Activated naive CD8-positive, alpha-beta T cell treated with anti-CD3 and anti-CD28 coated beads, Interleukin-2, amount 50 U/mL, for 24 hours (primary cell): ENCODE measurements at regions not wholly inside any gene's neighbourhood (a gene's known extent, or its start where the extent isn't known, plus 50 kb on each side); places are given as distances from the start of the nearest gene placed in this dataset.

Experiments
- ATAC-seq: fragments of 150-1000 bp; cut with Tn5 transposase; one replicate; pipeline ENCODE4 v1.10.0; 2021
- DNase-seq: peaks from one replicate; pipeline ENCODE4 v3.0.0; 2021
- H3K27ac Mint-ChIP-seq: one replicate; pipeline ENCODE4 v1.8.0; 2021; ENCODE audit warnings: mild to moderate bottlenecking, mixed read lengths
- H3K27me3 Mint-ChIP-seq: one replicate; pipeline ENCODE4 v1.8.0; 2021; ENCODE audit warnings: mixed read lengths
- H3K36me3 Mint-ChIP-seq: one replicate; pipeline ENCODE4 v1.8.0; 2021; ENCODE audit warnings: low read depth, mixed read lengths
- H3K4me1 Mint-ChIP-seq: one replicate; pipeline ENCODE4 v1.8.0; 2021; ENCODE audit warnings: mixed read lengths
- H3K4me3 Mint-ChIP-seq: one replicate; pipeline ENCODE4 v1.8.0; 2021; ENCODE audit warnings: mild to moderate bottlenecking, moderate library complexity, mixed read lengths
- H3K9me3 Mint-ChIP-seq: one replicate; pipeline ENCODE4 v1.8.0; 2021; ENCODE audit warnings: mixed read lengths

- no peak overlapping the region for H3K4me3 Mint-ChIP-seq
- no peaks in the 10 kb centered on the region for H3K9me3 Mint-ChIP-seq
Measured at GRCh38 chr3:6719999-6720398, 140.9 kb upstream of the GRM7 start.

GRCh38 chr3:6721491-6721890 is 139.4 kb upstream of the GRM7 start:
- Mint-ChIP-seq H3K27me3 (no peaks in the 10 kb centered on the region), H3K27ac (no peak overlapping the region), H3K4me1 (no peaks in the 10 kb centered on the region), H3K9me3 (no peaks in the 10 kb centered on the region), H3K4me3 (no peak overlapping the region), H3K36me3 (no peaks in the 10 kb centered on the region)
- no peak for ATAC-seq
- no peak for DNase-seq

More at GRCh38 chr3:6719999-6720398, 140.9 kb upstream of the GRM7 start:
- Mint-ChIP-seq H3K36me3 (no peaks in the 10 kb centered on the region), H3K4me1 (no peaks in the 10 kb centered on the region), H3K27me3 (no peaks in the 10 kb centered on the region), H3K27ac (no peak overlapping the region)
- DNase-seq (no peak), ATAC-seq (no peak)

GRCh38 chr3:6723205-6723604 is 137.7 kb upstream of the GRM7 start:
- Mint-ChIP-seq H3K27me3 (no peaks in the 10 kb centered on the region), H3K36me3 (no peaks in the 10 kb centered on the region), H3K4me3 (no peak overlapping the region), H3K4me1 (no peaks in the 10 kb centered on the region), H3K27ac (no peak overlapping the region), H3K9me3 (peaks cover 4% of the 10 kb centered on the region)
- DNase-seq (no peak), ATAC-seq (no peak)

GRCh38 chr3:6726811-6727210 is 134.1 kb upstream of the GRM7 start:
- Mint-ChIP-seq H3K36me3 (no peaks in the 10 kb centered on the region), H3K27me3 (no peaks in the 10 kb centered on the region)
- ATAC-seq: no peak

GRCh38 chr3:6732807-6733206 is 128.1 kb upstream of the GRM7 start:
- Mint-ChIP-seq H3K9me3 (peaks cover 17% of the 10 kb centered on the region), H3K4me1 (no peaks in the 10 kb centered on the region), H3K27me3 (no peaks in the 10 kb centered on the region), H3K27ac (no peak overlapping the region), H3K4me3 (no peak overlapping the region), H3K36me3 (no peaks in the 10 kb centered on the region)
- DNase-seq (no peak), ATAC-seq (no peak)

More at GRCh38 chr3:6726811-6727210, 134.1 kb upstream of the GRM7 start:
- no peak for DNase-seq
- Mint-ChIP-seq H3K27ac (no peak overlapping the region), H3K4me3 (no peak overlapping the region), H3K9me3 (peaks cover 9% of the 10 kb centered on the region), H3K4me1 (no peaks in the 10 kb centered on the region)

- Mint-ChIP-seq H3K4me3 (no peak overlapping the region), H3K27me3 (no peaks in the 10 kb centered on the region), H3K27ac (no peak overlapping the region), H3K36me3 (no peaks in the 10 kb centered on the region), H3K4me1 (no peaks in the 10 kb centered on the region), H3K9me3 (peaks cover 17% of the 10 kb centered on the region)
- DNase-seq (no peak), ATAC-seq (no peak)
Measured at GRCh38 chr3:6733699-6734394, 127.1 kb upstream of the GRM7 start.

GRCh38 chr3:6734395-6734746 is 126.5 kb upstream of the GRM7 start:
- ATAC-seq (no peak), DNase-seq (no peak)
- Mint-ChIP-seq H3K27ac (no peak overlapping the region), H3K9me3 (peaks cover 16% of the 10 kb centered on the region), H3K27me3 (no peaks in the 10 kb centered on the region), H3K36me3 (no peaks in the 10 kb centered on the region), H3K4me1 (no peaks in the 10 kb centered on the region), H3K4me3 (no peak overlapping the region)

- H3K36me3 Mint-ChIP-seq: no peaks in the 10 kb centered on the region
- no peak overlapping the region for H3K4me3 Mint-ChIP-seq
- DNase-seq (no peak), ATAC-seq (no peak)
- H3K27me3 Mint-ChIP-seq: no peaks in the 10 kb centered on the region
- peaks cover 16% of the 10 kb centered on the region for H3K9me3 Mint-ChIP-seq
- no peak overlapping the region for H3K27ac Mint-ChIP-seq
- H3K4me1 Mint-ChIP-seq: no peaks in the 10 kb centered on the region
Measured at GRCh38 chr3:6736836-6737629, 123.9 kb upstream of the GRM7 start.

GRCh38 chr3:6737630-6738029 is 123.3 kb upstream of the GRM7 start:
- Mint-ChIP-seq H3K27ac (no peak overlapping the region), H3K9me3 (peaks cover 16% of the 10 kb centered on the region)

GRCh38 chr3:6739288-6739687 is 121.6 kb upstream of the GRM7 start:
- ATAC-seq (no peak), DNase-seq (no peak)
- no peaks in the 10 kb centered on the region for H3K36me3 Mint-ChIP-seq
- no peaks in the 10 kb centered on the region for H3K4me1 Mint-ChIP-seq
- no peaks in the 10 kb centered on the region for H3K27me3 Mint-ChIP-seq
- H3K4me3 Mint-ChIP-seq: no peak overlapping the region
- no peak overlapping the region for H3K27ac Mint-ChIP-seq
- H3K9me3 Mint-ChIP-seq: peaks cover 13% of the 10 kb centered on the region

More at GRCh38 chr3:6737630-6738029, 123.3 kb upstream of the GRM7 start:
- ATAC-seq (no peak), DNase-seq (no peak)
- no peak overlapping the region for H3K4me3 Mint-ChIP-seq
- no peaks in the 10 kb centered on the region for H3K4me1 Mint-ChIP-seq
- no peaks in the 10 kb centered on the region for H3K36me3 Mint-ChIP-seq
- no peaks in the 10 kb centered on the region for H3K27me3 Mint-ChIP-seq

GRCh38 chr3:6743067-6743720 is 117.7 kb upstream of the GRM7 start:
- Mint-ChIP-seq H3K36me3 (no peaks in the 10 kb centered on the region), H3K4me1 (no peaks in the 10 kb centered on the region), H3K27me3 (no peaks in the 10 kb centered on the region), H3K9me3 (peaks cover 14% of the 10 kb centered on the region), H3K4me3 (no peak overlapping the region), H3K27ac (no peak overlapping the region)
- ATAC-seq (no peak), DNase-seq (no peak)

GRCh38 chr3:6746443-6746842 is 114.5 kb upstream of the GRM7 start:
- no peaks in the 10 kb centered on the region for H3K4me1 Mint-ChIP-seq
- no peaks in the 10 kb centered on the region for H3K36me3 Mint-ChIP-seq
- no peak overlapping the region for H3K27ac Mint-ChIP-seq
- H3K27me3 Mint-ChIP-seq: no peaks in the 10 kb centered on the region
- no peak overlapping the region for H3K4me3 Mint-ChIP-seq
- DNase-seq (no peak), ATAC-seq (no peak)
- H3K9me3 Mint-ChIP-seq: peaks cover 11% of the 10 kb centered on the region

GRCh38 chr3:6747017-6747416 is 113.9 kb upstream of the GRM7 start:
- no peaks in the 10 kb centered on the region for H3K4me1 Mint-ChIP-seq
- no peak overlapping the region for H3K27ac Mint-ChIP-seq
- no peaks in the 10 kb centered on the region for H3K36me3 Mint-ChIP-seq
- H3K27me3 Mint-ChIP-seq: no peaks in the 10 kb centered on the region
- peaks cover 10% of the 10 kb centered on the region for H3K9me3 Mint-ChIP-seq
- ATAC-seq (no peak), DNase-seq (no peak)
- H3K4me3 Mint-ChIP-seq: no peak overlapping the region

GRCh38 chr3:6750782-6751181 is 110.1 kb upstream of the GRM7 start:
- Mint-ChIP-seq H3K27me3 (no peaks in the 10 kb centered on the region), H3K36me3 (no peaks in the 10 kb centered on the region), H3K9me3 (peaks cover 31% of the 10 kb centered on the region), H3K27ac (no peak overlapping the region), H3K4me3 (no peak overlapping the region), H3K4me1 (no peaks in the 10 kb centered on the region)
- DNase-seq (no peak), ATAC-seq (no peak)

GRCh38 chr3:6753536-6753935 is 107.4 kb upstream of the GRM7 start:
- Mint-ChIP-seq H3K27me3 (no peaks in the 10 kb centered on the region), H3K4me3 (no peak overlapping the region), H3K36me3 (no peaks in the 10 kb centered on the region), H3K9me3 (peaks cover 29% of the 10 kb centered on the region), H3K27ac (no peak overlapping the region), H3K4me1 (no peaks in the 10 kb centered on the region)
- ATAC-seq: no peak
- DNase-seq: no peak
